Activated CD4-positive, alpha-beta T cell treated with anti-CD3 and anti-CD28 coated beads, Interleukin-2, amount 10 ng/mL, durations not matched to agents 7 days and 5 days (primary cell): ENCODE measurements at regions not wholly inside any gene's neighbourhood (a gene's known extent, or its start where the extent isn't known, plus 50 kb on each side); places are given as distances from the start of the nearest gene placed in this dataset.

Source experiments
- CTCF ChIA-PET: fragments of 350-600 bp; sonication (Branson Sonifier 250); formaldehyde crosslinking; loops from one replicate; lab custom pipeline; 2021; ENCODE audit warnings: antibody characterized with exemption; lab: Charles Lee
- POLR2A ChIA-PET: fragments of 350-600 bp; sonication (Branson Sonifier 250); formaldehyde crosslinking; loops from one replicate; lab custom pipeline; 2021; ENCODE audit warnings: antibody characterized with exemption; lab: Charles Lee
- DNase-seq: peaks from one replicate; pipeline ENCODE4 v3.0.0-alpha.2; 2020
- H3K27ac Mint-ChIP-seq: one replicate; pipeline ENCODE4 v1.8.0; 2021; ENCODE audit warnings: mild to moderate bottlenecking, moderate library complexity, mixed read lengths
- H3K27me3 Mint-ChIP-seq: one replicate; pipeline ENCODE4 v1.8.0; 2021; ENCODE audit warnings: mixed read lengths
- H3K36me3 Mint-ChIP-seq: one replicate; pipeline ENCODE4 v1.8.0; 2021; ENCODE audit warnings: low read depth, mixed read lengths
- H3K4me1 Mint-ChIP-seq: one replicate; pipeline ENCODE4 v1.8.0; 2021; ENCODE audit warnings: mixed read lengths
- H3K4me3 Mint-ChIP-seq: one replicate; pipeline ENCODE4 v1.8.0; 2021; ENCODE audit warnings: mild to moderate bottlenecking, moderate library complexity, mixed read lengths
- H3K9me3 Mint-ChIP-seq: one replicate; pipeline ENCODE4 v1.8.0; 2021; ENCODE audit warnings: mixed read lengths

GRCh38 chr4:42824278-42824977, 68.1 kb upstream of the GRXCR1 start:
- no peaks in the 10 kb centered on the region for H3K9me3 Mint-ChIP-seq
- peaks cover 2% of the 10 kb centered on the region for H3K27me3 Mint-ChIP-seq
- H3K36me3 Mint-ChIP-seq, result no peaks in the 10 kb centered on the region
- ChIA-PET CTCF (no interaction called here), POLR2A (no interaction called here)
- H3K4me1 Mint-ChIP-seq, result no peaks in the 10 kb centered on the region
- no peak for DNase-seq
- no peak overlapping the region for H3K27ac Mint-ChIP-seq
- no peak overlapping the region for H3K4me3 Mint-ChIP-seq

DNA sequence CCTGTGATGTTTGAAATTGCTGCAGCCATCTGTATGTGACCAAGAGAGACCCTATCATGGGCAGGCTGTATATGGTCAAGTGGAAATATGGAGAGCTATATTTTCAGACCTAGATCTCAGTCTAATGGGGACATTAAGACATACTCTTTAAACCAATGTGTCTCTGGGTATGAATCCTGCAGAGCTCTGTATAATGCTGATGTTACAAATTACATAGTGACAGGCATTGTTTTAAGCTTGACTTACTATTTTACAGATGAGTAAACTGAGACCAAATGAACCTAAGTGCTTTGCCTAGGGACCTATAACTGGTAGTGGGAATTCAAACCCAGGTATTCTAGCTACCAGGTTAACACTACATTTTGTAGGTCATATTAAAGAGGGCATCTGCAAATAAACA, 71.3 kb upstream of the GRXCR1 start:
- Mint-ChIP-seq H3K27me3 (peaks cover 2% of the 10 kb centered on the region), H3K27ac (no peak overlapping the region), H3K4me3 (no peak overlapping the region), H3K9me3 (no peaks in the 10 kb centered on the region), H3K36me3 (no peaks in the 10 kb centered on the region), H3K4me1 (no peaks in the 10 kb centered on the region)
- no peak for DNase-seq
- ChIA-PET POLR2A (no interaction called here), CTCF (interaction anchor here (1.1 kb wide), 1 partner anchor 252 kb away, joined by 3 read pairs; no protein-coding TSS in a partner anchor)

DNA sequence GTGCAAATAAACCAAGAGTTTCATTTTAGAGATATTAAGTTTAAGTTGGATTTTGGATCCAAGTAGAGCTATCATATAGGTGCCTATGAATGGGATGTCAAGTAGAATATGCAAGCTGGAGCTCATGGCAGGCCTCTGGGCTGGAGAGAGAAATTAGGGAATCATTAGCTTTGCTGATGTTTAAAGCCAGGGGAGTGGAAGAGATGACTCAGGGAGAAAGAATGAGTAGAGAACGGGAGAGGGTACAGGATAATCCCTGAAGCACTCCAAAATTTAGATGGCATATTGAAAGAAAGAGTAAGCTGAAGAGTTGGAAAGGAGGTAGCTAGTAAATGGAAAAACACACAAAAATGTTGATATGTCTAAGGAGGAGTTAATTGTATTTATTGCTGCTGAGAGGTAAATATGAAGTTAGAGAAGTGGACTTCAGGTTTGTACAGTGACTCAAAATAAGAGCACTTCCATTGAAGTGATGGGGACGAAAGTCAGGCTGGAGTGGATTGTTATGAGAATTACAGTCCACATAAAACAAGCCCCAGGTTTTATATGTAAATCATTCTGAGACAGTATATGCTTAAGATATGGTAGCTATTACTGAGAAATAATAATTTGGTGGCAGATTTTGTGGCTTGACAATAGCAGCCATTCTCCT, 72.5 kb upstream of the GRXCR1 start:
- Mint-ChIP-seq H3K36me3 (no peaks in the 10 kb centered on the region), H3K27ac (no peak overlapping the region), H3K27me3 (no peaks in the 10 kb centered on the region), H3K4me1 (no peaks in the 10 kb centered on the region), H3K4me3 (no peak overlapping the region), H3K9me3 (no peaks in the 10 kb centered on the region)
- DNase-seq, result no peak
- POLR2A ChIA-PET, result no interaction called here
- CTCF ChIA-PET, result interaction anchor here (1.2 kb wide), 1 partner anchor 139 kb away, joined by 3 read pairs; no protein-coding TSS in a partner anchor

- Mint-ChIP-seq H3K4me3 (no peak overlapping the region), H3K36me3 (no peaks in the 10 kb centered on the region), H3K27me3 (no peaks in the 10 kb centered on the region), H3K4me1 (no peaks in the 10 kb centered on the region), H3K9me3 (no peaks in the 10 kb centered on the region), H3K27ac (no peak overlapping the region)
- no peak for DNase-seq
- CTCF ChIA-PET, result interaction anchor here (1.0 kb wide), 1 partner anchor 237 kb away, joined by 3 read pairs; no protein-coding TSS in a partner anchor
- POLR2A ChIA-PET, result no interaction called here
These were observed 74.6 kb upstream of the GRXCR1 start for GRCh38 chr4:42817913-42818312.

DNA sequence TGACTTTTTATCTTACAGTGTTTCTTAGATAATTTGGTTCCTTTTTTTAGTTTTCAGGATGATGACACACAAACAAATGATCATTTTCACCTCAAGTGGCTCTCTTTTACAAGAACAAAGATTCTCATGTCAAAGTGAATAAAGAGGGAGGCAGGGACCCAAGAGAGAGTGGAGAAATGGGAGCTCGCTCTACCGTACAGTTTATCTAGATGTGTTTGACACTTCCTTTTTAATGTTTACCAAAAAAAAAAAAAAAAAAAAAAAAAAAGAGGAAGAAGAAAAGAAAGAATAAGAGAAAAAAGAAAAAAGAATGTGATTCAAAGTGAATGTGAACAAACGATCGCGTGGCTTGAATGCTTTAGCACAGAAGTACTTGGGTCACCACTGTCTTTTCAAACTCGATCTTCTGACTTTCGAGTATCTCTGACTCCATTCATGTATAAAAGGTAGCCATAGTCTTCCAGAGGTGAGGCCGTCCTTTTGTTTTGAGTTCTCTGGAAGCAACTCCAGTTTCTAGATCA, 75.6 kb upstream of the GRXCR1 start:
- H3K27ac Mint-ChIP-seq, result no peak overlapping the region
- ChIA-PET POLR2A (no interaction called here), CTCF (interaction anchor here (0.6 to 1.0 kb wide), 2 partner anchors 23 to 236 kb away, joined by 3 read pairs; no protein-coding TSS in a partner anchor)
- H3K9me3 Mint-ChIP-seq, result no peaks in the 10 kb centered on the region
- no peaks in the 10 kb centered on the region for H3K36me3 Mint-ChIP-seq
- no peak overlapping the region for H3K4me3 Mint-ChIP-seq
- no peaks in the 10 kb centered on the region for H3K27me3 Mint-ChIP-seq
- DNase-seq, result no peak
- no peaks in the 10 kb centered on the region for H3K4me1 Mint-ChIP-seq

DNA sequence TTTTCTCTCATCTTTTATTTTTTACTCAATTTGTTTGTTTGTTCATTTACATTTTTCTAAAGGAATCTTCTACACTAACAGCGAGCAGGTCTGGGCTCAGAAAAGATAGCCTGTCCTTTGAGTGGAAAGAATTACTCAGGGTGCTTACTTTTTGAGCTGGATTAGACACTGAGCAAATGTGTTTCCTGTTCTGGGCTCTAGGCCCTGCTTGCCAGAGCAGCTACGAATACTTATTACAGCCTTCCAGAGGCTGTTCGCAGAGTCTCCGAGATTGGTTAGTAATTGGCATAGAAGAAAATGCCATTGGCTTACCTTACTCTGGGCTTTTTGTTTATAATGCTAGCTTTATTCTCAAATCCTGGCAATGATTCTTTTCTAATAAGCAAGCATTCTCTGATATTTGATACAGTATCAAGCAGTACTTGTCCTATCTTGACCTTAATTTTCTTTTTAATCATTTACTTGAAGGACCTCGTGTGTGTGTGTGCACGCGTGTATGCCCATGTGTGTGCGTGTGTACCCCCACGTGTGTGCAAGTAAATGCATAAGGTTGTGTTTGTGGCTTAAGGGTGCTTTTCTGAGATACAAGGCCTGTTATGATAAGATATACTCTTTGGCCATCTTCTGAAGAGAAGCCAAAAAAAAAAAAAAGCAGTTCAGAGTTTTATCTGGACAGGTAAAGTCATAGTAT, 76.2 kb upstream of the GRXCR1 start:
- no peaks in the 10 kb centered on the region for H3K9me3 Mint-ChIP-seq
- no peaks in the 10 kb centered on the region for H3K4me1 Mint-ChIP-seq
- no peaks in the 10 kb centered on the region for H3K27me3 Mint-ChIP-seq
- no peak for DNase-seq
- ChIA-PET CTCF (interaction anchor here (0.6 kb wide), 1 partner anchor 22 kb away, joined by 3 read pairs; no protein-coding TSS in a partner anchor), POLR2A (no interaction called here)
- H3K4me3 Mint-ChIP-seq, result no peak overlapping the region
- H3K27ac Mint-ChIP-seq, result no peak overlapping the region
- H3K36me3 Mint-ChIP-seq, result no peaks in the 10 kb centered on the region

GRCh38 chr4:42809419-42810084, 83.0 kb upstream of the GRXCR1 start:
- H3K4me1 Mint-ChIP-seq, result no peaks in the 10 kb centered on the region
- ChIA-PET CTCF (no interaction called here), POLR2A (no interaction called here)
- no peak for DNase-seq
- H3K9me3 Mint-ChIP-seq, result no peaks in the 10 kb centered on the region
- H3K27ac Mint-ChIP-seq, result no peak overlapping the region
- H3K27me3 Mint-ChIP-seq, result peaks cover 5% of the 10 kb centered on the region
- H3K4me3 Mint-ChIP-seq, result no peak overlapping the region
- no peaks in the 10 kb centered on the region for H3K36me3 Mint-ChIP-seq

DNA sequence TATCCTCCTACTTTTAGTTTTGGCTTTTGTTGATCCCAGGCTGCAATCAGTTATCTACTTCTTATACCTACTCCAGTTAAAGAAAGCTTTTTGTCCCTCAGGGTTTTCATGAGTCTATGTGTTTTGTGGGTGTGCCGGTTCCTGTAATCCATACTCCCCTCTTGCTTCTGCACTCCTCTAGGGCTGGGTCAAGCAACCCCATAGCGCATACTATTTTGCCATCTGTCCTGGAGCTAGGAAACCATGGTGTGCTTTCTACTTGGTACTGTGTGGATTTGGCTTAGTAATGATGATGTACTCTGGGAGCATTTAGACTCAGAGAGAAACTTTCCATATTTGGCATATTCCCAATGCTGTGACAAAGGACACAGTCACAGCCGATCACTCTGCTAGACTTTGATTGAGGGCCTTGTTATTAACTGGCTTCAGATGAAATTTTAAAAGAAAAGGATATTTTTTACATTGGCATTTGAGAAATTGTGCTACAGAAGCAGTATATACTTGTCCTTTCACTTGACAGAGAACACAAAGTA, 86.1 kb upstream of the GRXCR1 start:
- ChIA-PET POLR2A (no interaction called here), CTCF (no interaction called here)
- no peaks in the 10 kb centered on the region for H3K9me3 Mint-ChIP-seq
- no peaks in the 10 kb centered on the region for H3K36me3 Mint-ChIP-seq
- no peak overlapping the region for H3K27ac Mint-ChIP-seq
- H3K27me3 Mint-ChIP-seq, result peaks cover 5% of the 10 kb centered on the region
- no peaks in the 10 kb centered on the region for H3K4me1 Mint-ChIP-seq
- DNase-seq, result no peak
- H3K4me3 Mint-ChIP-seq, result no peak overlapping the region

- Mint-ChIP-seq H3K9me3 (no peaks in the 10 kb centered on the region), H3K27ac (no peak overlapping the region), H3K27me3 (peaks cover 2% of the 10 kb centered on the region), H3K36me3 (no peaks in the 10 kb centered on the region), H3K4me3 (no peak overlapping the region), H3K4me1 (no peaks in the 10 kb centered on the region)
- DNase-seq, result no peak
- ChIA-PET POLR2A (no interaction called here), CTCF (no interaction called here)
These were observed 103.4 kb upstream of the GRXCR1 start for GRCh38 chr4:42789041-42789567.

GRCh38 chr4:42787079-42787463, 105.4 kb upstream of the GRXCR1 start:
- H3K27ac Mint-ChIP-seq, result no peak overlapping the region
- no peaks in the 10 kb centered on the region for H3K4me1 Mint-ChIP-seq
- no peak for DNase-seq
- no peaks in the 10 kb centered on the region for H3K9me3 Mint-ChIP-seq
- CTCF ChIA-PET, result no interaction called here
- POLR2A ChIA-PET, result no interaction called here
- H3K36me3 Mint-ChIP-seq, result no peaks in the 10 kb centered on the region
- no peak overlapping the region for H3K4me3 Mint-ChIP-seq
- no peaks in the 10 kb centered on the region for H3K27me3 Mint-ChIP-seq

DNA sequence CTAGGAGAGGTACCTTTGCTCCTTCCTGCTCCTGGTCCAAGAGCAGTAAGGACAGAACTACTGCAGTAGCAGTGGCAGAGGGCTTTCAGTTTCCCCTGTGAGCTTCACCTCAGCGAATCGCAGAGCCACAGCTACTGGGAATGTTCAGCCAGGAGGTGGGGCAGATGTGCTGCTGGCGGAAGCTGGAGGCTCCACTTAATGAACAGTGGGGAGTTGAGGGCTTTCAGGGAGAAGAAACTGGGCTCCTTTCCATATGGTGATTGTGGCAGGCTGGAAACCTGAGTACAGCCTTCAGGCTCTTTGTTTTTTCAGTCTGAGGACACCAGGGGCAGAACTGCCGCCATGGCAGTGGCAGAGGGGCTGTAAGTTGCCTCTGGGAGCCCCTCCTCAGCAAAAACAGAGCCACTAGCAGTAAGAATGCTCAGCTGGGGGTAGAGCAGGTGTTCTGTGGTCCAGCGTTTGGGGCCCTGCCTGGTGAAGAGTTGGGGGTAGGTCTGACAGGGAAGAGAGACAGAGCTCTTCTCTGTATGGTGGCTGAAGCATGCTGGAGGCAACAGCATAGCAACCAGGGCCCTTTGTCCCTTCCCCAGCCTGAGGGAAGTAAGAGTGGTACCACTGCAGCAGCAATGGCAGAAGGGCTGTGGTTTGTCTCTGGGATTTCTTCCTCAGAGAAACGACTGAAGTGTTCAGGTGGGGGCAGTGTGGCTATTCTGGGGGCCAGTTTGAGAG, 106.0 kb upstream of the GRXCR1 start:
- Mint-ChIP-seq H3K27me3 (no peaks in the 10 kb centered on the region), H3K9me3 (no peaks in the 10 kb centered on the region), H3K4me1 (no peaks in the 10 kb centered on the region), H3K4me3 (no peak overlapping the region), H3K27ac (no peak overlapping the region), H3K36me3 (no peaks in the 10 kb centered on the region)
- POLR2A ChIA-PET, result no interaction called here
- DNase-seq, result no peak
- CTCF ChIA-PET, result no interaction called here

GRCh38 chr4:42785817-42786216, 106.7 kb upstream of the GRXCR1 start:
- Mint-ChIP-seq H3K27me3 (no peaks in the 10 kb centered on the region), H3K27ac (no peak overlapping the region), H3K4me1 (no peaks in the 10 kb centered on the region), H3K4me3 (no peak overlapping the region), H3K9me3 (no peaks in the 10 kb centered on the region), H3K36me3 (no peaks in the 10 kb centered on the region)
- ChIA-PET CTCF (no interaction called here), POLR2A (no interaction called here)
- no peak for DNase-seq
